Common myeloid progenitor, CD34-positive (primary cell): ENCODE measurements at regions not wholly inside any gene's neighbourhood (a gene's known extent, or its start where the extent isn't known, plus 50 kb on each side); places are given as distances from the start of the nearest gene placed in this dataset.

Experiments
- CTCF ChIA-PET: fragments of 350-600 bp; sonication (Branson Sonifier 250); formaldehyde crosslinking; loops from one replicate; lab custom pipeline; 2021; ENCODE audit warnings: antibody characterized with exemption; lab: Charles Lee
- POLR2A ChIA-PET: fragments of 350-600 bp; sonication (Branson Sonifier 250); formaldehyde crosslinking; loops from one replicate; lab custom pipeline; 2021; ENCODE audit warnings: antibody characterized with exemption; lab: Charles Lee
- DNase-seq, 3 donors: peaks; one replicate each; pipeline versions ENCODE4 v3.0.0 to v3.0.0-alpha.2; 2013
- H3K27ac ChIP-seq, 2 experiments: 1 replicate in 1 of 2; 2 replicates in 1 of 2; pipeline ENCODE4 v1.7.0; 2013; ENCODE audit warnings: inconsistent platforms in 2 of 2, low read length in 2 of 2, mild to moderate bottlenecking in 2 of 2, low read depth in 1 of 2, moderate library complexity in 1 of 2; ENCODE audit not compliant: severe bottlenecking in 2 of 2, insufficient read depth in 1 of 2, poor library complexity in 1 of 2
- H3K27me3 ChIP-seq, 5 experiments: replicated peaks in 2 of 5; 1 replicate in 3 of 5; 2 replicates in 2 of 5; pipeline versions ENCODE4 v1.6.1 to v1.7.0; 2013; ENCODE audit warnings: low read length in 4 of 5, mild to moderate bottlenecking in 2 of 5, moderate library complexity in 2 of 5, inconsistent platforms in 1 of 5; ENCODE audit not compliant: insufficient read depth in 5 of 5, control insufficient read depth in 4 of 5
- H3K36me3 ChIP-seq, 4 experiments: 1 replicate in 2 of 4; 2 replicates in 2 of 4; pipeline versions ENCODE4 v1.6.1 to v1.7.0; 2013; ENCODE audit warnings: low read length in 3 of 4, control low read depth in 1 of 4, mild to moderate bottlenecking in 1 of 4; ENCODE audit not compliant: control insufficient read depth in 4 of 4, insufficient read depth in 4 of 4
- H3K4me1 ChIP-seq, 4 experiments: 1 replicate in 3 of 4; 2 replicates in 1 of 4; pipeline versions ENCODE4 v1.6.1 to v1.7.1; 2013; ENCODE audit warnings: low read length in 3 of 4, mild to moderate bottlenecking in 3 of 4, control low read depth in 1 of 4, inconsistent platforms in 1 of 4, moderate library complexity in 1 of 4; ENCODE audit not compliant: control insufficient read depth in 4 of 4, insufficient read depth in 4 of 4; ENCODE audit errors: control extremely low read depth in 1 of 4
- H3K4me3 ChIP-seq, 7 experiments: 1 replicate in 4 of 7; 2 replicates in 3 of 7; pipeline versions ENCODE4 v1.5.1 to v1.7.0; 2013; ENCODE audit warnings: mild to moderate bottlenecking in 7 of 7, low read length in 6 of 7, moderate library complexity in 6 of 7, inconsistent platforms in 2 of 7, low read depth in 2 of 7, control low read depth in 1 of 7; ENCODE audit not compliant: insufficient read depth in 4 of 7, control insufficient read depth in 1 of 7; ENCODE audit errors: extremely low read depth in 1 of 7
- H3K9me3 ChIP-seq, 5 experiments: 1 replicate in 4 of 5; 2 replicates in 1 of 5; pipeline versions ENCODE4 v1.6.1 to v1.7.1; 2013; ENCODE audit warnings: low read length in 4 of 5, mild to moderate bottlenecking in 2 of 5, inconsistent platforms in 1 of 5, low read depth in 1 of 5, moderate library complexity in 1 of 5; ENCODE audit not compliant: control insufficient read depth in 4 of 5, insufficient read depth in 2 of 5; ENCODE audit errors: control extremely low read depth in 1 of 5
- WGBS: methylation state at CpG from one replicate; pipeline ENCODE4 v1.1.5; 2013; ENCODE audit not compliant: insufficient coverage; 5-methylcytosine and 5-hydroxymethylcytosine counted together

GRCh38 chr1:87200875-87201638, 127.6 kb upstream of the LMO4 start:
- Histone ChIP-seq H3K27ac (no peak overlapping the region), H3K9me3 (peaks cover 0 to 2% (median 0%) of the 10 kb centered on the region in 5 experiments), H3K4me1 (peaks cover 15 to 39% (median 21%) of the 10 kb centered on the region in 4 experiments), H3K4me3 (no peak overlapping the region), H3K27me3 (peaks cover 0 to 21% (median 4%) of the 10 kb centered on the region in 5 experiments), H3K36me3 (no peaks in the 10 kb centered on the region)
- WGBS: 90% methylated on average over 8 of the region's 10 CpGs
- no peak for DNase-seq
- ChIA-PET CTCF (no interaction called here), POLR2A (no interaction called here)

DNA sequence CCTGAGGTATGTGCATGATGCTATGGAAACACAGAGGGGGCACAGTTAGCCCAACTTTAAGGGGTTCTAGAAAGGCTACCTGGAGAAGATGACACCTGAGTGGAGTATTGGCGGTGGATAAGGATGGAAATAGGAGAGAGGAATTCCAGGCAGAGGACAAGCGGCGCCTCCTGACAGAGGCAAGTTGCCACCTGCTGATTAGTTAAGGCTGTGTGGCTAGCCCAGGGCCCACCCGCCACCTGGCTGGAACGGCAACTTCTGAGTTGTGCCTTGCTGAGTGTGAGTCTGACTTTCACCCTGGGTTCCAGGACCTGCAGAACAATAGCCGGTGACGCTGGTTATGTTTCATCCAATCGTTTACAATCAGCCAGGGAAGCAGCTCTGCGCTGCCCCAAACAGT, 126.9 kb upstream of the LMO4 start:
- no peak for DNase-seq
- H3K4me1 ChIP-seq: peaks cover 15 to 39% (median 21%) of the 10 kb centered on the region in 4 experiments
- no peak overlapping the region for H3K27ac ChIP-seq
- H3K27me3 ChIP-seq: peaks cover 0 to 27% (median 5%) of the 10 kb centered on the region in 5 experiments
- peaks cover 0 to 2% (median 0%) of the 10 kb centered on the region in 5 experiments for H3K9me3 ChIP-seq
- H3K36me3 ChIP-seq: no peaks in the 10 kb centered on the region
- CTCF ChIA-PET: interaction anchor here (1.6 kb wide), 1 partner anchor 9 kb away, joined by 3 read pairs; no protein-coding TSS in a partner anchor
- POLR2A ChIA-PET: no interaction called here
- H3K4me3 ChIP-seq: no peak overlapping the region
- WGBS: 98% methylated on average over 9 of the region's 9 CpGs

DNA sequence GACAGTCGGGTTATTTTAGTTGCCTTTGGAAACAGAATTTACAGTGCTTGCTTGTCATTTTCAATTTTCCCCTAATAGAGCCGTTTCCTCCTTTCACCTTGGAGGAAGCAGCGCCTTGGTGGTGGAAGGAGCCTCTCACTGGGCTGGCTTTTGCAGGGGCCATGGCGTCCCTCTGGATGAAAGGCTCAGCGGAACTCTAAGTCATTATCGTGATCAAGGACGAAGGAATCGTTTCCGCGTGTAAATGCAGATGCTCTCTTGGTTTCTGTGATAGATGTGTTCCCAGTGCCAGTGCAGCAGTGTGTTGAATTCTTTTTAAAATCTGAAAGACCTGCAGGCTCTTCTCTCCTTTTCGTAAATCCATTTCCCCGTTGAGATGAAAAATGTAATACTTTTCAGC, 126.2 kb upstream of the LMO4 start:
- peaks cover 15 to 39% (median 21%) of the 10 kb centered on the region in 4 experiments for H3K4me1 ChIP-seq
- ChIA-PET CTCF (interaction anchor here (1.6 kb wide), 1 partner anchor 9 kb away, joined by 3 read pairs; no protein-coding TSS in a partner anchor), POLR2A (no interaction called here)
- 60% methylated on average over 10 of the region's 12 CpGs for WGBS
- H3K9me3 ChIP-seq: no peaks in the 10 kb centered on the region
- H3K4me3 ChIP-seq: peak overlapping the region in 5 of 7 experiments; percentile 24 to 73 (median 47)
- no peaks in the 10 kb centered on the region for H3K36me3 ChIP-seq
- no peak overlapping the region for H3K27ac ChIP-seq
- H3K27me3 ChIP-seq: peaks cover 0 to 34% (median 9%) of the 10 kb centered on the region in 5 experiments
- DNase-seq: no peak

GRCh38 chr1:87202922-87203655, 125.6 kb upstream of the LMO4 start:
- H3K27me3 ChIP-seq: peaks cover 0 to 37% (median 9%) of the 10 kb centered on the region in 5 experiments
- 43% methylated on average over 15 of the region's 16 CpGs for WGBS
- peak in 2 of 3 donors; percentile 45 to 65 for DNase-seq

DNA sequence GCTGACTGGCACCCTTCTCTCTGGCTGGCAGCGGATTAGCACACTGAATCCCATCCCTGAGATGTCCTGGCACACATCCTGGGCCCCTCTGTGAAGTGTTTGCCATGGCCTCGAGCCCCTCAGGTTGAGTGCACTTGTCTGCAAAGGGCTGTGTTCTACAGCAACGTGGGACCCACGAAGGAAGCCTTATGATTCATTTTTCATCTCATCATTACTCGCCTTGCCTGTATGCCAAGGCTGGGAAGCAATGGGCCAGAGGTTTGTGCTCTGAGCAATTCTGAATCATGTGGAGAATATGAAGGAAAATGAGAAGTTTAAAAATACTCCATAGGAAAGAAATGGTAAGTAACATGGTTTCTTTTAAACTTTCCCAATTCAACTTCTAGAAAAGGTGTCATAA, 124.8 kb upstream of the LMO4 start:
- DNase-seq: no peak
- no peaks in the 10 kb centered on the region for H3K36me3 ChIP-seq
- ChIA-PET POLR2A (no interaction called here), CTCF (interaction anchor here (0.8 to 1.8 kb wide), 4 partner anchors 8 to 37 kb away, joined by 3 to 4 read pairs (median 4); no protein-coding TSS in a partner anchor)
- H3K4me1 ChIP-seq: peaks cover 16 to 39% (median 24%) of the 10 kb centered on the region in 4 experiments
- no peak overlapping the region for H3K27ac ChIP-seq
- peaks cover 0 to 42% (median 9%) of the 10 kb centered on the region in 5 experiments for H3K27me3 ChIP-seq
- 100% methylated on average over 1 of the region's 5 CpGs for WGBS
- no peak overlapping the region for H3K4me3 ChIP-seq
- no peaks in the 10 kb centered on the region for H3K9me3 ChIP-seq

More at GRCh38 chr1:87202922-87203655, 125.6 kb upstream of the LMO4 start:
- Histone ChIP-seq H3K36me3 (no peaks in the 10 kb centered on the region), H3K4me3 (peak overlapping the region in 4 of 7 experiments; percentile 24 to 73 (median 56)), H3K9me3 (no peaks in the 10 kb centered on the region), H3K4me1 (peaks cover 15 to 39% (median 21%) of the 10 kb centered on the region in 4 experiments), H3K27ac (no peak overlapping the region)
- POLR2A ChIA-PET: no interaction called here
- CTCF ChIA-PET: interaction anchor here (0.8 to 1.8 kb wide), 4 partner anchors 7 to 36 kb away, joined by 3 to 4 read pairs (median 4); no protein-coding TSS in a partner anchor

DNA sequence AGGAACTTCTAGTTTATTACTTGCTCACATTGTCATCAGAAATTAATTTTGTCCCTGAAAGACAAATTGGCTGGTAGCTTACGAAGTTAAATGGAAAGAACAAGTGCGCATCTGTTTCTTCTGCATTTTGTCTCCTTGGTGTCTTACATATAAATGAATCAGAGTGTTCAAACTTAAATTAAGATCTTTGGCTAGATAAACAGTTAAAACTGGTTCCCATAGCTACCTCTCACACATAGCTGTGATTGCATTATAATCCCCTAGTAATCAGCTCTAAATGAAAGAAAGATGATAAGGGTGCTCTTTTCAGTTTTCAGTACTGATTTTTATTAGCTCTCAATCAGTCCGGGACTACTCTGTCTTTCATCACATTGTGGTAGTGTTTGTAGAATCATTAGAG, 124.2 kb upstream of the LMO4 start:
- Histone ChIP-seq H3K27me3 (peaks cover 0 to 42% (median 9%) of the 10 kb centered on the region in 5 experiments), H3K4me1 (peaks cover 16 to 39% (median 27%) of the 10 kb centered on the region in 4 experiments), H3K27ac (no peak overlapping the region), H3K9me3 (peaks cover 0 to 2% (median 0%) of the 10 kb centered on the region in 5 experiments), H3K4me3 (peak overlapping the region in 1 of 7 experiments; percentile 13), H3K36me3 (no peaks in the 10 kb centered on the region)
- ChIA-PET CTCF (interaction anchor here (1.1 to 1.8 kb wide), 3 partner anchors 9 to 37 kb away, joined by 3 to 4 read pairs (median 3); no protein-coding TSS in a partner anchor), POLR2A (no interaction called here)
- peak in 2 of 3 donors; percentile 25 to 38 for DNase-seq
- 64% methylated on average over 2 of the region's 3 CpGs for WGBS
